Body of pancreas (tissue), 4 donors: ENCODE measurements at regions not wholly inside any gene's neighbourhood (a gene's known extent, or its start where the extent isn't known, plus 50 kb on each side); places are given as distances from the start of the nearest gene placed in this dataset.
"Not testable (repeated sequence)": the region's sequence is repeated elsewhere in the genome, so short reads cannot be mapped to it uniquely, and the experiment has no call there.

Source experiments
- ATAC-seq: fragments of 150-250 bp; one replicate; pipeline ENCODE4 v1.9.1; 2016
- DNase-seq, 4 donors: peaks; one replicate each; pipeline ENCODE4 v3.0.0-alpha.2; 2019
- H3K27ac ChIP-seq, 4 donors: fragments of 200-600 bp; sonication (generic); 1 replicate in 3 of 4; 2 replicates in 1 of 4; pipeline versions ENCODE4 v1.5.1 to v1.6.1; 2016 to 2019; ENCODE audit warnings: mild to moderate bottlenecking in 1 of 4, mixed read lengths in 1 of 4, moderate library complexity in 1 of 4
- H3K27me3 ChIP-seq, 2 donors: fragments of 200-600 bp; sonication (generic); one replicate each; pipeline ENCODE4 v1.6.0; 2016; ENCODE audit warnings: mild to moderate bottlenecking in 1 of 2
- H3K36me3 ChIP-seq, 2 donors: fragments of 200-600 bp; sonication (generic); replicated peaks in 1 of 2; 2 replicates each; pipeline ENCODE4 v1.5.1; 2016; ENCODE audit warnings: low read depth in 2 of 2; ENCODE audit not compliant: insufficient read depth in 1 of 2
- H3K4me1 ChIP-seq: fragments of 200-600 bp; sonication (generic); one replicate; pipeline ENCODE4 v1.6.0; 2016
- H3K4me3 ChIP-seq, 2 donors: fragments of 200-600 bp; sonication (generic); 1 replicate in 1 of 2; 2 replicates in 1 of 2; pipeline ENCODE4 v1.5.1; 2016 to 2019
- H3K9me3 ChIP-seq, 3 donors: fragments of 200-600 bp; sonication (generic); 1 replicate in 2 of 3; 2 replicates in 1 of 3; pipeline ENCODE4 v1.5.1; 2016
- POLR2A ChIP-seq, 3 donors: fragments of 450-650 bp; IDR thresholded peaks; one replicate each; pipeline ENCODE4 v1.6.1; 2016; ENCODE audit warnings: antibody characterized with exemption in 3 of 3, mild to moderate bottlenecking in 2 of 3
- WGBS, 2 donors: methylation state at CpG; one replicate each; pipeline ENCODE4 v1.1.5; 2017; 5-methylcytosine and 5-hydroxymethylcytosine counted together
- intact Hi-C: fragments of 100-400 bp; cut with DNase I; formaldehyde crosslinking; loops from one replicate; pipeline ENCODE4 v1.15.1; 2023
- TF ChIP-seq, protein P1 (sequence below), 7 experiments: fragments of 450-650 bp in 4 of 7; fragments of 200-600 bp in 3 of 7; sonication (generic) in 3 of 7; IDR thresholded peaks; one replicate each; pipeline ENCODE4 v1.5.1; 2016 to 2019; ENCODE audit warnings: antibody characterized with exemption in 7 of 7

DNA sequence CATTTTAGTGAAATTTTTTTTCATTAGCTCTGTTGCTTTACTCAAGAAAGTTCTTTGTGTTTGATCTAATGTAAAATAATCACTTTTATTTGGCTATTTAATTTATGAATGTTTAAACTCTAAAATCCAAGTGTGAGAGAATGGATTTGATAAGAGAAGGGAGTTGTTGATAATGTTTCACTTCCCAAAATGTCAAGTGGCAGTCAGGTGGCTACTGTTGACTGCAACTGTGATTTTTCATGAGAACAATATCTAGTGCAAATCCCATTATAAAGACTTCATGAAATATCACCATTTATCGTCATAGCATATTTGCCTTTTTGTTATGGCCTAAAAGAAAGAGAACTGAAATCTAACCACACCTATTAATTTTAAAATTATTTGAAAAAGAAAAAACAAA lies 118.3 kb upstream of the SNX2 start:
- H3K27me3 ChIP-seq, result no peaks in the 10 kb centered on the region
- TF ChIP-seq, protein P1, sequence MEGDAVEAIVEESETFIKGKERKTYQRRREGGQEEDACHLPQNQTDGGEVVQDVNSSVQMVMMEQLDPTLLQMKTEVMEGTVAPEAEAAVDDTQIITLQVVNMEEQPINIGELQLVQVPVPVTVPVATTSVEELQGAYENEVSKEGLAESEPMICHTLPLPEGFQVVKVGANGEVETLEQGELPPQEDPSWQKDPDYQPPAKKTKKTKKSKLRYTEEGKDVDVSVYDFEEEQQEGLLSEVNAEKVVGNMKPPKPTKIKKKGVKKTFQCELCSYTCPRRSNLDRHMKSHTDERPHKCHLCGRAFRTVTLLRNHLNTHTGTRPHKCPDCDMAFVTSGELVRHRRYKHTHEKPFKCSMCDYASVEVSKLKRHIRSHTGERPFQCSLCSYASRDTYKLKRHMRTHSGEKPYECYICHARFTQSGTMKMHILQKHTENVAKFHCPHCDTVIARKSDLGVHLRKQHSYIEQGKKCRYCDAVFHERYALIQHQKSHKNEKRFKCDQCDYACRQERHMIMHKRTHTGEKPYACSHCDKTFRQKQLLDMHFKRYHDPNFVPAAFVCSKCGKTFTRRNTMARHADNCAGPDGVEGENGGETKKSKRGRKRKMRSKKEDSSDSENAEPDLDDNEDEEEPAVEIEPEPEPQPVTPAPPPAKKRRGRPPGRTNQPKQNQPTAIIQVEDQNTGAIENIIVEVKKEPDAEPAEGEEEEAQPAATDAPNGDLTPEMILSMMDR (IDR thresholded peaks at IDR 0.05), result no peak
- TF ChIP-seq POLR2A (IDR thresholded peaks at IDR 0.05), result no peak
- no peak overlapping the region for H3K27ac ChIP-seq
- WGBS, 2 donors, result 66 to 85% methylated on average over 1 of the region's 1 CpG
- ATAC-seq (no peak), DNase-seq (no peak)
- no peaks in the 10 kb centered on the region for H3K36me3 ChIP-seq
- H3K9me3 ChIP-seq, result no peaks in the 10 kb centered on the region
- intact Hi-C loops, result no loop called here
- no peak overlapping the region for H3K4me3 ChIP-seq
- H3K4me1 ChIP-seq, result no peaks in the 10 kb centered on the region

DNA sequence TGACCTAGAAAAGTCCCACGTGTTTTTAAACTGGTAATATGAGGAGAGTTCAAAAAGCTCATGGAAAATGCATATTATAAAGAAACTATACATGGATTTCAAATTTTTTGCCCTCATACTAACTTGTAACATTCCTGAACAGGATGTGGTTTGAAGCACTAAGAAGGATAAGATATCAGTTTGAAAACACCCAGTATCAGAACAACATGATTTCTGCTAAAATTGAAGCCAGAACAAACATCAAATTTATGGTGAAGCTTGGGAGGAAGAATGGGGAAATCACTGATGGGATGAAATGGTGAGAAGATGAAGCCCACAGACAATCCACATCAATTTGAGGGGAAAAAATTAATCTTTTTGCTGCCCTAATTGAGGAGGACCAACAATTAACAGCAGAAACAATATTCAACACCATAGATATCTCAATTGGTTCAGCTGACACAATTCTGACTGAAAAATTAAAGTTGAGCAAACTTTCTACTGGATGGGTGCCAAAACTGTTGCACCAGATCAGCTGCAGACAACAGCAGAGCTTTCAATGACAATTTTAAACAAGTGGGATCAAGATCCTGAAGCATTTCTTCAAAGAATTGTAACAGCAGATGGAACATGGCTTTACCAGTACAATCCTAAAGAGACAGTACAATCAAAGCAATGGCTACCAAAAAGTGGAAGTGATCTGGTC lies 113.2 kb upstream of the SNX2 start:
- intact Hi-C loops, result no loop called here
- Histone ChIP-seq H3K27ac (no peak overlapping the region), H3K27me3 (no peaks in the 10 kb centered on the region), H3K36me3 (no peaks in the 10 kb centered on the region), H3K4me3 (no peak overlapping the region), H3K4me1 (no peaks in the 10 kb centered on the region), H3K9me3 (no peaks in the 10 kb centered on the region)
- WGBS, 2 donors, result 74 to 75% methylated on average over 1 of the region's 1 CpG
- no peak for ATAC-seq
- DNase-seq, result peak in 1 of 4 donors; percentile 8
- TF ChIP-seq, protein P1 (IDR thresholded peaks at IDR 0.05), result no peak
- no peak for TF ChIP-seq POLR2A (IDR thresholded peaks at IDR 0.05)

DNA sequence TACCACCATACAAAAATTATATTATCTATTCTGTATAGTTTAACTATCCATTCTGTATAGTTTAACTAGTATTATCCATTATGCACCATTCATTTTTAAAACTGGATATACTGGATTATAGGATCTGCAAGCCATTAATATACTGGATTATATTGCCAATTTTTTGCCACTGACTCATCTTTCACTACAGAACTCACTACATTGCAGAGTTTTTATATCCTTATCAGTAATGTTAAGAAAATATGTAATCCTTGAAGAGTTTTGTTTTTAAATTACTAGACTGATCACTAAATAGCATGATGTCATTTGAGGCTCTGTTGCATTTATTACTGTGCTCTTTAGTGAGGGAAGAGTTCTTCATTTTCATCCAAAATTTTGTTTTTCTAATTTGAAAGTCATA lies 109.8 kb upstream of the SNX2 start:
- ATAC-seq (no peak), DNase-seq (no peak)
- intact Hi-C loops, result no loop called here
- Histone ChIP-seq H3K9me3 (no peaks in the 10 kb centered on the region), H3K4me3 (no peak overlapping the region), H3K27me3 (no peaks in the 10 kb centered on the region), H3K27ac (no peak overlapping the region), H3K36me3 (no peaks in the 10 kb centered on the region), H3K4me1 (no peaks in the 10 kb centered on the region)
- TF ChIP-seq, protein P1 (IDR thresholded peaks at IDR 0.05), result no peak
- no peak for TF ChIP-seq POLR2A (IDR thresholded peaks at IDR 0.05)

DNA sequence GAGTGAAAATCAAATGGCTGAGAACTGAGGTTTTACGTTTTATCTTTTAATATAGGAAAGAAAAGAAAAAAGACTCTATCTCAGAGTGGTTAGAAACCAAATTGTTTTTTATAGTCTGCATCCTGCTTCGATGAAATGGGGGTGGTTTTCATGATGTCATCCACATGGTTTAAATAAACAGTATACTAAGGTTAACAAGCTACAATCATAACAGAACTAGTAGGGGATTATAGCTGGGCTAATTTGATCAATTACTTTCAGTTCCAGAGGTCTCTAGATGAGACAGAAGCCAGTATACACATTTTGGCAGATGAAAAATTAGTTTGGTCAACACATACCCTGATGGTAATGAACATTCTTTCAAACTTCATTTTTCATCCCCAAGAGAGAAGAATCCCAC lies 106.3 kb upstream of the SNX2 start:
- Histone ChIP-seq H3K9me3 (no peaks in the 10 kb centered on the region), H3K27ac (no peak overlapping the region), H3K4me3 (no peak overlapping the region), H3K36me3 (no peaks in the 10 kb centered on the region), H3K27me3 (no peaks in the 10 kb centered on the region), H3K4me1 (no peaks in the 10 kb centered on the region)
- no peak for ATAC-seq
- intact Hi-C loops, result no loop called here
- WGBS, 2 donors, result 60 to 66% methylated on average over 2 of the region's 2 CpGs
- TF ChIP-seq, protein P1 (IDR thresholded peaks at IDR 0.05), result no peak
- no peak for TF ChIP-seq POLR2A (IDR thresholded peaks at IDR 0.05)
- DNase-seq, result no peak

DNA sequence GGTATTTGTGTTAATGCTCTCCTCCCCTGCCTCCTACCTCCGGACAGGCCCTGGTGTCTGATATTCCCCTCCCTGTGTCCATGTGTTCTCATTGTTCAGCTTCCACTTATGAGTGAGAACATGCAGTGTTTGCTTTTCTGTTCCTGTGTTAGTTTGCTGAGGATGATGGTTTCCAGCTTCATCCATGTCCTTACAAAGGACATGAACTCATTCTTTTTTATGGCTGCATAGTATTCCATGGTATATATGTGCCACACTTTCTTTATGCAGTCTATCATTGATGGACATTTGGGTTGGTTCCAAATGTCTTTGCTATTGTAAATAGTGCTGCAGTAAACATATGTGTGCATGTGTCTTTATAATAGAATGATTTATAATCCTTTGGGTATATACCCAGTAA lies 105.2 kb upstream of the SNX2 start:
- intact Hi-C loops, result not testable (repeated sequence)

More for the DNA sequence above, 105.2 kb upstream of the SNX2 start:
- not testable (repeated sequence) for H3K4me1 ChIP-seq, H3K27me3 ChIP-seq, DNase-seq, H3K27ac ChIP-seq, H3K4me3 ChIP-seq, H3K9me3 ChIP-seq, ATAC-seq, H3K36me3 ChIP-seq
- 38 to 71% methylated on average over 1 of the region's 1 CpG for WGBS, 2 donors
